ENCODE measurements at regions not wholly inside any gene's neighbourhood (a gene's known extent, or its start where the extent isn't known, plus 50 kb on each side); places are given as distances from the start of the nearest gene placed in this dataset.

DNA sequence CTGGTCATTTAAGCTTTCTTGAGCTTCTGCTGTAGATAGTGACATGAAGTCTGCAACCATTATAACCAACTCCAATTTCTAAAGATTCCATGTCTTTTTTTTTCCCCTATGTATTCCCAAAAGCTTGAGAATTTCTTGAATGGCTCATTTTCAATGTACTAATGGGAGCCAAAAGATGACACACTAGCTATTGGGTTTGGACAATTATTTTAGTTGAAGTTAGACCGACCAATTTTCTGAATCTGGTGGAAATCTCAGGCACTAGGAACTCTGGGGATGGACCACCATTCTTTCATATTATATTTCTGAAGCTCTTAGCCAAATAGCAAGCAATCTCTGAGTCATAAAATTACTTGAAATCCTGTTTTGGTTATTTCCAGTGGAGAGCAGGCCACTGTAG lies 617.4 kb upstream of the ADAMTS5 start:
- H3K36me3 Mint-ChIP-seq (ENCODE audit: low read depth), result no peaks in the 10 kb centered on the region
- no peaks in the 10 kb centered on the region for H3K4me1 Mint-ChIP-seq
- no peak overlapping the region for H3K4me3 Mint-ChIP-seq
- no peaks in the 10 kb centered on the region for H3K27me3 Mint-ChIP-seq (ENCODE audit: low read depth)
- no peak for TF ChIP-seq CTCF (IDR thresholded peaks at IDR 0.05; ENCODE audit: unreplicated experiment in 3 of 3)
- no peak overlapping the region for H3K27ac Mint-ChIP-seq
- H3K9me3 Mint-ChIP-seq, result peaks cover 3% of the 10 kb centered on the region

GRCh38 chr21:27582948-27583430 lies 616.1 kb upstream of the ADAMTS5 start:
- no peak overlapping the region for H3K4me3 Mint-ChIP-seq
- peaks cover 8% of the 10 kb centered on the region for H3K9me3 Mint-ChIP-seq
- H3K27ac Mint-ChIP-seq, result no peak overlapping the region
- H3K4me1 Mint-ChIP-seq, result no peaks in the 10 kb centered on the region
- no peaks in the 10 kb centered on the region for H3K27me3 Mint-ChIP-seq (ENCODE audit: low read depth)
- no peaks in the 10 kb centered on the region for H3K36me3 Mint-ChIP-seq (ENCODE audit: low read depth)
- no peak for TF ChIP-seq CTCF (IDR thresholded peaks at IDR 0.05; ENCODE audit: unreplicated experiment in 3 of 3)

DNA sequence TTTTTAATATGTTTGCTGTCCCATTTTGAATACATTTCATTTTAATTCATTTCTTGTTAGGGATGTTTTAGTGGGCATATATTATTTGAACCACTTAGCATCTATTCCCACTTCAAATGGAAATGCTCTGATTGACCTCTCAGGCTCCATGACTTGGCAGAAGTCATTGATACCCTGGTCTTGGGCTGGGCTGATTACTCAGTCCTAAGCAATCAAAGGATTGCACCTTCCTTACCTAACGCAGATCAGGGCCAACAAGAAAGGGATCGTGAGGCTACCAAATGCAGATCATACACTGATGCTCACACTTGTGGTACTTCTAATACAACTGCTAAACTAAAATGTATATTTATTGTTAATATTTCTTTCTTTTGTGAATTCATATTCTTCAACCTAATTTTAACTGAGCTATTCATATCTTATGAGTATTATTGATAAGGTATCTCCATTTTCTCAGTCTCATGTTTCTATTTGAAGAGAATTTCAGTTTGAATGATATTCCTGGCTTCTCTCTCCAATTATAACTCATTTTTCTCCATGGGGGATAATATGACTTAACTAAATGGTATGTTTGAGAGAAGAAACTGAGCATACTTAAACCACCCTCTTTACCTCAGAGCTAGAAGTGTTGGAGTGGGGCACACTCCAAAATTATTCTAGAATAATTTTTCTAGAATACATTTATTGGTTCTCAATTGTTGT lies 615.5 kb upstream of the ADAMTS5 start:
- no peak for TF ChIP-seq CTCF (IDR thresholded peaks at IDR 0.05; ENCODE audit: unreplicated experiment in 3 of 3)
- Mint-ChIP-seq H3K4me3 (no peak overlapping the region), H3K9me3 (peaks cover 8% of the 10 kb centered on the region), H3K36me3 (ENCODE audit: low read depth) (no peaks in the 10 kb centered on the region), H3K27me3 (ENCODE audit: low read depth) (no peaks in the 10 kb centered on the region), H3K27ac (no peak overlapping the region), H3K4me1 (no peaks in the 10 kb centered on the region)

- H3K4me3 Mint-ChIP-seq, result no peak overlapping the region
- TF ChIP-seq CTCF (IDR thresholded peaks at IDR 0.05; ENCODE audit: unreplicated experiment in 3 of 3), result no peak
- H3K9me3 Mint-ChIP-seq, result peaks cover 8% of the 10 kb centered on the region
- no peaks in the 10 kb centered on the region for H3K4me1 Mint-ChIP-seq
- H3K27ac Mint-ChIP-seq, result no peak overlapping the region
- H3K27me3 Mint-ChIP-seq (ENCODE audit: low read depth), result no peaks in the 10 kb centered on the region
- H3K36me3 Mint-ChIP-seq (ENCODE audit: low read depth), result no peaks in the 10 kb centered on the region
Observed at GRCh38 chr21:27581168-27581567, 614.3 kb upstream of the ADAMTS5 start.

DNA sequence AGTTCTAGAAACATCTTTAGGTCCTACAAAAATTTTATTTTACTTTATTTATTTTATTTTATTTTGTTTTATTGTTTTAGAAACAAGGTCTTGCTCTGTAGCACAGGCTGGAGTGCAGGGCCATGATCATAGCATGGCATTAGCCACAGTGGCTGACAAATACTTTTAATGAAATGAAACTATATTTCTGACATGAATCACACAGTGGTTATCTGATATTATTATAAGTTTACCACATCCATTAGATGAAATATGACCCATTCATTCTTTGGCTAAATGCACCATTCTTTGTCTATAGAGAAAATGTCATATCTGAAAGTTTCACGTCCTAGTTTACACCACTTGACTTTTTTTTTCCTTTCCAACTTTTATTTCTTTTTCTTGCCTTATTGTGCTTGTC lies 613.4 kb upstream of the ADAMTS5 start:
- no peak for TF ChIP-seq CTCF (IDR thresholded peaks at IDR 0.05; ENCODE audit: unreplicated experiment in 3 of 3)
- H3K36me3 Mint-ChIP-seq (ENCODE audit: low read depth), result no peaks in the 10 kb centered on the region
- H3K27me3 Mint-ChIP-seq (ENCODE audit: low read depth), result no peaks in the 10 kb centered on the region
- no peak overlapping the region for H3K4me3 Mint-ChIP-seq
- no peak overlapping the region for H3K27ac Mint-ChIP-seq
- peaks cover 12% of the 10 kb centered on the region for H3K9me3 Mint-ChIP-seq
- no peaks in the 10 kb centered on the region for H3K4me1 Mint-ChIP-seq

DNA sequence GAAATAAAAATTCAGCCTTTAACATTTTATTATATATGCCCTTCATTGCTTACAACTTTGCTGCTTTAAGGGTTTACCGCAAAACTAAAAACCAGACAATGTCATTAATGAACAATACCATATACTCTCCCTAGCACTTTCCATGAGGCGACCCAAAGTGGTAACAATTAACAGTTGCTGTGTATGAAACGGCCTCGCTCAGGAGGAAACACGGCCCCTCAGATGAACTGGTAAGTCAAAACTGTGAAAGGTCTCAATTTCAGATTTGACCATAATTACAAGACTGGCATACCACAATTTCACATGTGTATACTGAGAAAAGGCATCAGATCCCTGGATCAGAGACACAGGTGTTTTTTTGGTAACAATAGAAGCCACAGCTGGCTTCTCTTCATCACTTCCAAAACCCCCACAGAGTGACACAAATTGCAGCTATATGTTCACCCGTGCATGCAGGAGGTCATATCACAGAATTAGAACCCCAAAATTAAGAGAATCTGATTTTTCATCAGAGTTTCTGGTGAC lies 611.9 kb upstream of the ADAMTS5 start:
- H3K27me3 Mint-ChIP-seq (ENCODE audit: low read depth), result no peaks in the 10 kb centered on the region
- no peak for TF ChIP-seq CTCF (IDR thresholded peaks at IDR 0.05; ENCODE audit: unreplicated experiment in 3 of 3)
- no peaks in the 10 kb centered on the region for H3K36me3 Mint-ChIP-seq (ENCODE audit: low read depth)
- no peak overlapping the region for H3K27ac Mint-ChIP-seq
- no peak overlapping the region for H3K4me3 Mint-ChIP-seq
- H3K4me1 Mint-ChIP-seq, result no peaks in the 10 kb centered on the region
- H3K9me3 Mint-ChIP-seq, result peaks cover 17% of the 10 kb centered on the region

Data from nephron (organoid).